Prostate gland (tissue), 2 donors: ENCODE measurements at regions not wholly inside any gene's neighbourhood (a gene's known extent, or its start where the extent isn't known, plus 50 kb on each side); places are given as distances from the start of the nearest gene placed in this dataset.

Experiments
- DNase-seq: peaks from one replicate; pipeline ENCODE4 v3.0.0-alpha.2; 2019; ENCODE audit warnings: low spot score
- H3K27ac ChIP-seq, 2 donors: fragments of 200-600 bp; sonication (generic); 2 replicates each; pipeline ENCODE4 v1.5.1; 2017 to 2019
- H3K27me3 ChIP-seq: fragments of 200-600 bp; sonication (generic); replicated peaks from 2 replicates; pipeline ENCODE4 v1.5.1; 2019; ENCODE audit not compliant: insufficient read depth
- H3K36me3 ChIP-seq, 2 donors: fragments of 200-600 bp; sonication (generic); 1 replicate in 1 of 2; 2 replicates in 1 of 2; pipeline versions ENCODE4 v1.5.1 to v1.8.1; 2017 to 2019
- H3K4me1 ChIP-seq: fragments of 200-600 bp; sonication (generic); replicated peaks from 2 replicates; pipeline ENCODE4 v1.5.1; 2019
- H3K4me3 ChIP-seq, 2 donors: fragments of 200-600 bp; sonication (generic); 2 replicates each; pipeline ENCODE4 v1.5.1; 2017 to 2019
- H3K9me3 ChIP-seq: fragments of 200-600 bp; sonication (generic); 2 replicates; pipeline ENCODE4 v1.5.1; 2017
- POLR2A ChIP-seq: fragments of 450-650 bp; IDR thresholded peaks from one replicate; pipeline ENCODE4 v1.6.1; 2016; ENCODE audit warnings: antibody characterized with exemption, mild to moderate bottlenecking
- POLR2AphosphoS5 ChIP-seq: sonication (generic); formaldehyde crosslinking; IDR thresholded peaks from one replicate; pipeline ENCODE4 v1.6.1; 2017; ENCODE audit warnings: antibody characterized with exemption
- WGBS: methylation state at CpG from one replicate; pipeline ENCODE4 v1.1.5; 2018; 5-methylcytosine and 5-hydroxymethylcytosine counted together
- intact Hi-C: fragments of 100-400 bp; cut with DNase I; formaldehyde crosslinking; loops from one replicate; pipeline ENCODE4 v1.14.2; 2022
- TF ChIP-seq, protein P1 (sequence below), 4 experiments: fragments of 200-600 bp in 2 of 4; fragments of 450-650 bp in 2 of 4; sonication (generic) in 2 of 4; IDR thresholded peaks; 1 replicate in 3 of 4; 2 replicates in 1 of 4; pipeline ENCODE4 v1.5.1; 2016 to 2019; ENCODE audit warnings: antibody characterized with exemption in 4 of 4, mild to moderate bottlenecking in 2 of 4, moderate library complexity in 2 of 4

DNA sequence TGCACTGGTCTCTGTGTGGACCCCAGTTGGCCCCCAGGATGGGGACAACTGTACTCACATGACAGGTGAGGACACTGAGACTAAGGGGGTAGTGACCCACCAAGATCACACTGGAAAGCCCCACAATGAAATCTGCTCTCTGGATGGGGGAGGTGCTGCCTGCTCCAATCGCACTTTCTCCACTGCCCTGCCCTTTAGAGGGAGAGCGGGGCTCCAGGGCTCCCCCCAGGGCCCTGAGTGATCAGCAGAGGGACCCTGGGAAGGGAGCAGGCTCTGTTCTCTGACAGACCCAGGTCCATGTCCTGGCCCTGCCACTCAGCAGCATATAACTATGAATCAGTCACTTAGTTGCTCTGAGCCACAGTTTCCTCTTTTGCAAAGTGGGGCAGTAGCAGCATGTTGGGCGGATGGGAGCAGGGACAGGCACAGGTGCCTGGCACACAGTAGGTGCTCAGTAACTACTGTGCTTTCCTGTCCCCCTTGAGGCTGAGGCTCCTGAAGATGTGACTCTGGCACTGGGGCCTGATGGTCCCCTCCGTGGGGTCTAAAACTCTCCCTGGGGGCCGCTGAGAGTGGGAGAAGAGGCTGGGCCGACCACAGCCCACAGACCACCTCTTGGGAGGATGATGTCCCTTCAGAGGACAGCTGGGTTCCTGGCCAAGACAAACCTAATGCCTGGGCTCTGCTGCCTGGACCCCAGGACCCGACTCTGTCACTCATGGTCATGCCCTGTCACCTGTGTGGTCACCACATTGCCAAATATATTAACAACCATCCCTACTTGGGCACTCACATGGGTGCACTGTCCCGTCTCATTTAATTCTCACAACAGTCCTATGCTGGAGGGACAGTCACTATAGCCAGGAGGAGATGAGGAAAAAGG, 222.7 kb downstream of the PTPRU start:
- Histone ChIP-seq H3K27ac (no peak overlapping the region), H3K4me1 (no peaks in the 10 kb centered on the region), H3K4me3 (no peak overlapping the region), H3K27me3 (no peaks in the 10 kb centered on the region), H3K9me3 (no peaks in the 10 kb centered on the region), H3K36me3 (no peaks in the 10 kb centered on the region)
- intact Hi-C loops: no loop called here
- no peak for DNase-seq
- TF ChIP-seq POLR2A (no peak), POLR2AphosphoS5 (no peak)
- TF ChIP-seq, protein P1, sequence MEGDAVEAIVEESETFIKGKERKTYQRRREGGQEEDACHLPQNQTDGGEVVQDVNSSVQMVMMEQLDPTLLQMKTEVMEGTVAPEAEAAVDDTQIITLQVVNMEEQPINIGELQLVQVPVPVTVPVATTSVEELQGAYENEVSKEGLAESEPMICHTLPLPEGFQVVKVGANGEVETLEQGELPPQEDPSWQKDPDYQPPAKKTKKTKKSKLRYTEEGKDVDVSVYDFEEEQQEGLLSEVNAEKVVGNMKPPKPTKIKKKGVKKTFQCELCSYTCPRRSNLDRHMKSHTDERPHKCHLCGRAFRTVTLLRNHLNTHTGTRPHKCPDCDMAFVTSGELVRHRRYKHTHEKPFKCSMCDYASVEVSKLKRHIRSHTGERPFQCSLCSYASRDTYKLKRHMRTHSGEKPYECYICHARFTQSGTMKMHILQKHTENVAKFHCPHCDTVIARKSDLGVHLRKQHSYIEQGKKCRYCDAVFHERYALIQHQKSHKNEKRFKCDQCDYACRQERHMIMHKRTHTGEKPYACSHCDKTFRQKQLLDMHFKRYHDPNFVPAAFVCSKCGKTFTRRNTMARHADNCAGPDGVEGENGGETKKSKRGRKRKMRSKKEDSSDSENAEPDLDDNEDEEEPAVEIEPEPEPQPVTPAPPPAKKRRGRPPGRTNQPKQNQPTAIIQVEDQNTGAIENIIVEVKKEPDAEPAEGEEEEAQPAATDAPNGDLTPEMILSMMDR (IDR thresholded peaks at IDR 0.05): no peak
- 75% methylated on average over 7 of the region's 8 CpGs for WGBS

DNA sequence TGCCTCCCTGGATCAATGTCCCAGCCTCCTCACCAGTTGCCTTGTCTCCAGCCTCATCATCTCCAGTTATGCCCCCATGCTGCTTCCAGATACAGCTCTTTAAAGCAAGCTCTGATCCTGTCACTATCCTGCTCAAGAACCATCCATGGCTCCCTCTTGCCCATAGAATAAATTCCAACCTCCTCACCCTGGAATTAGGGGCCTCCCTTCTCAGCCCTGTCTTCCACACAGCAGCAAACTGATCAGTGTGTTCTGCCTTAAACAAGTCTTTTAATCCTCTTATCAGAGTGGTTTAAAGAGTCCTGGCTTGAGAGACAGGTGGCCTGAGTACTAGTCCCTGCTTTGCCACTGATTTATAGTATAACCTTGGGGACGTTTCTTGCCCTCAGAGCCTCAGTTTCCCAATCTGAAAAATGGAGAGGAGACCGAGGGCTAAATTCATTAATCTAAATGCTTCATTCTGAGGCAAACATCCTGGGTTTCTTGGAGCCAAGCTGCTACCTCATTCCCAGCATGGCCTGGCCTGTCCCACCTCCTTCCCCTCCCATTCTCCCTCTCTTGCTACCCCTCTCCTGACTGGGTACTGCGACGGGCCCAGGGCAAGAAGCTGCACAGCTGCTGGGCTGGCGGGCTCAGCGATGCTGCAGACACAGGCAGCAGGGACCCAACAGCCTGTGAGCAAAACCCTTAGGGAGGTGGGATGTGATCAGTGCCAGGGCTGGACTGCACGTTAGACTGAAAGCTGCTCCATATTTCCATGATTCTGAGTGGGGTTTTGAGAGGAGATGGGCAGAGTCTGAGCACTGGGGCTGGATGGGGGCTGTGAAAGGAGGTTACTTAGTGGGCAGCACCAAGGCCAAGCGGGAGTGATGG, 221.4 kb downstream of the PTPRU start:
- no peaks in the 10 kb centered on the region for H3K4me1 ChIP-seq
- H3K27ac ChIP-seq: no peak overlapping the region
- no peak overlapping the region for H3K4me3 ChIP-seq
- H3K27me3 ChIP-seq: no peaks in the 10 kb centered on the region
- TF ChIP-seq, protein P1 (IDR thresholded peaks at IDR 0.05): no peak
- WGBS: 55% methylated on average over 8 of the region's 8 CpGs
- DNase-seq: no peak
- intact Hi-C loops: no loop called here
- H3K9me3 ChIP-seq: no peaks in the 10 kb centered on the region
- no peaks in the 10 kb centered on the region for H3K36me3 ChIP-seq

DNA sequence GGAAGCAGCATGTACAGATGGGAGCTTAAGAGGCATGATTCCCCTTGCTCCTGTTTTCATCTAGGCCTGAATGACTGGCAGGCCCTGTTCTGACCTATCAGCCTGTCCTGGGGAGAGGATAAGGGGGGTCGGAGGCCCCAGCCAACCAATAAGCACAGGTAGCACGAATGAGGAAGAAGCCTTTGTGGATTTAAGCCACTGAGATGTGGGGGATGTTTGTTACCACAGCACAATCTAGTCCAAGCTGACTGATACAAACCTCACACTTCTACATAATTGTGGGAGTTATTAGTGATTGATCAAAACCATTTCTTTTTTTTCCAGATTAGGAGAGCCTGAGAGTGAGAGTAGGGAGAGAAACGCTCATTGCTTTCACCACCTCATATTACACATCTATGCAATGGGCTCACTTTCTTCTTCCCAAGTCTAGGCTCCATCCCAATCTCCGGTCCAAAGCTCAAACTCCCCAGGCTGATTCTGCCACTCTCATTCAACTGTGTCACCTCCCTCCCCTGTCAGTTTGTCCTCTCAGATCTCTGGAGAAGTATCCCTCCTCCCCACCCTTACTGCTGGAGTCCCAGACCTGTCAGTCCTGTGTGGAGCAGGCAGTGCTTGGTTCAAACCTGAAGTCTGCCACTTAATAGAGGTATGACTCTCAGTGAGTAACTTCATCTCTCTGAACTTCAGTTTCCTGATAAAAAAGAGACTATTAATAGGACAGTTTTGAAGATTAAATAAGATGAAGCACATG, 220.5 kb downstream of the PTPRU start:
- Histone ChIP-seq H3K27ac (no peak overlapping the region), H3K4me1 (no peaks in the 10 kb centered on the region), H3K36me3 (no peaks in the 10 kb centered on the region), H3K9me3 (no peaks in the 10 kb centered on the region), H3K27me3 (no peaks in the 10 kb centered on the region), H3K4me3 (no peak overlapping the region)
- 85% methylated on average over 4 of the region's 4 CpGs for WGBS
- no peak for DNase-seq
- TF ChIP-seq, protein P1 (IDR thresholded peaks at IDR 0.05): no peak
- intact Hi-C loops: no loop called here

DNA sequence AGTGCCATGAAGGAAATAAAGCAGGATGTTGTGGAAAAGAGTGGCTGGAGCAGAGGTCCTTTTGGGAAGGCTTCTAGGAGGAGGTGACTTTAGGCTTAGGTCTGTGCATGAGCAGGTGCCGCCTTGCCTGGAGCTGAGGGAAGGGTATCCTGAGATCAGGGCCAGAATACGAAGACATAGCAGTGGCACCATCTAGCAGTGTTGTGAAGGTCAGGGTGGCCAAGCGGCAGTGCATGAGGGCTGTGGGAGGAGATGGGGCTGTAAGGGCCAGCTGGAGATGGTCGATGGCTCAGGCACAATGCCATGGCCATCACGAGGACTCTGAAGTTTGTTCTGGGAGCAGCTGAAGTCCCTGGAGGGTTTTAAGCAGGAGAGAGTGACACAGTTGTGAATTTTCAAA, 219.5 kb downstream of the PTPRU start:
- 72% methylated on average over 5 of the region's 5 CpGs for WGBS
- Histone ChIP-seq H3K27me3 (no peaks in the 10 kb centered on the region), H3K36me3 (no peaks in the 10 kb centered on the region), H3K9me3 (no peaks in the 10 kb centered on the region), H3K4me1 (no peaks in the 10 kb centered on the region), H3K4me3 (no peak overlapping the region), H3K27ac (no peak overlapping the region)
- intact Hi-C loops: no loop called here
- DNase-seq: no peak
- TF ChIP-seq POLR2AphosphoS5 (no peak), POLR2A (no peak)
- TF ChIP-seq, protein P1 (IDR thresholded peaks at IDR 0.05): no peak
